Activated T-helper 2 cell treated with anti-CD3 and anti-CD28 coated beads, Interferon-gamma antibody, Interleukin-2, Interleukin-4, amounts not matched to agents 10 μg/mL and 5 μg/mL and 100 μg/mL, durations not matched to agents 14 hours and 24 hours and 36 hours (primary cell): ENCODE measurements at regions not wholly inside any gene's neighbourhood (a gene's known extent, or its start where the extent isn't known, plus 50 kb on each side); places are given as distances from the start of the nearest gene placed in this dataset.

Source experiments
- DNase-seq: peaks from one replicate; pipeline ENCODE4 v3.0.0; 2021; ENCODE audit warnings: low spot score
- H3K27ac Mint-ChIP-seq: one replicate; pipeline ENCODE4 v1.8.0; 2021; ENCODE audit warnings: mixed read lengths
- H3K27me3 Mint-ChIP-seq: one replicate; pipeline ENCODE4 v1.8.0; 2021; ENCODE audit warnings: low read depth, mixed read lengths
- H3K36me3 Mint-ChIP-seq: one replicate; pipeline ENCODE4 v1.8.0; 2021; ENCODE audit warnings: low read depth, mixed read lengths
- H3K4me1 Mint-ChIP-seq: one replicate; pipeline ENCODE4 v1.8.0; 2021; ENCODE audit warnings: low read depth, mixed read lengths
- H3K4me3 Mint-ChIP-seq: one replicate; pipeline ENCODE4 v1.8.0; 2021; ENCODE audit warnings: low read depth, mild to moderate bottlenecking, moderate library complexity, mixed read lengths
- H3K9me3 Mint-ChIP-seq: one replicate; pipeline ENCODE4 v1.8.0; 2021; ENCODE audit warnings: mixed read lengths
- intact Hi-C: fragments of 100-400 bp; cut with micrococcal nuclease; formaldehyde crosslinking; loops from one replicate; pipeline ENCODE4 v1.15.1; 2023

GRCh38 chr1:34406833-34407539, 230.3 kb downstream of the C1orf94 start:
- no peak for DNase-seq
- no peaks in the 10 kb centered on the region for H3K36me3 Mint-ChIP-seq
- H3K27me3 Mint-ChIP-seq = no peaks in the 10 kb centered on the region
- H3K9me3 Mint-ChIP-seq = no peaks in the 10 kb centered on the region
- H3K27ac Mint-ChIP-seq = no peak overlapping the region
- H3K4me1 Mint-ChIP-seq = no peaks in the 10 kb centered on the region
- intact Hi-C loops = no loop called here
- no peak overlapping the region for H3K4me3 Mint-ChIP-seq

GRCh38 chr1:34408011-34408410, 231.3 kb downstream of the C1orf94 start:
- Mint-ChIP-seq H3K27me3 (no peaks in the 10 kb centered on the region), H3K27ac (no peak overlapping the region), H3K4me3 (no peak overlapping the region), H3K36me3 (no peaks in the 10 kb centered on the region), H3K4me1 (no peaks in the 10 kb centered on the region), H3K9me3 (no peaks in the 10 kb centered on the region)
- intact Hi-C loops = no loop called here
- no peak for DNase-seq

- intact Hi-C loops = no loop called here
- DNase-seq = no peak
- Mint-ChIP-seq H3K27me3 (no peaks in the 10 kb centered on the region), H3K4me3 (no peak overlapping the region), H3K36me3 (no peaks in the 10 kb centered on the region), H3K27ac (no peak overlapping the region), H3K4me1 (no peaks in the 10 kb centered on the region), H3K9me3 (no peaks in the 10 kb centered on the region)
These were observed 233.1 kb downstream of the C1orf94 start for GRCh38 chr1:34409689-34410229.

GRCh38 chr1:34412598-34413370, 236.1 kb downstream of the C1orf94 start:
- intact Hi-C loops = no loop called here
- no peak overlapping the region for H3K27ac Mint-ChIP-seq

GRCh38 chr1:34415140-34415539, 238.4 kb downstream of the C1orf94 start:
- intact Hi-C loops = no loop called here
- no peaks in the 10 kb centered on the region for H3K27me3 Mint-ChIP-seq
- no peaks in the 10 kb centered on the region for H3K36me3 Mint-ChIP-seq
- no peaks in the 10 kb centered on the region for H3K4me1 Mint-ChIP-seq
- H3K9me3 Mint-ChIP-seq = no peaks in the 10 kb centered on the region
- no peak for DNase-seq
- no peak overlapping the region for H3K4me3 Mint-ChIP-seq
- no peak overlapping the region for H3K27ac Mint-ChIP-seq

More at GRCh38 chr1:34412598-34413370, 236.1 kb downstream of the C1orf94 start:
- no peak for DNase-seq
- H3K36me3 Mint-ChIP-seq = no peaks in the 10 kb centered on the region
- H3K4me3 Mint-ChIP-seq = no peak overlapping the region
- no peaks in the 10 kb centered on the region for H3K4me1 Mint-ChIP-seq
- no peaks in the 10 kb centered on the region for H3K27me3 Mint-ChIP-seq
- H3K9me3 Mint-ChIP-seq = no peaks in the 10 kb centered on the region

GRCh38 chr1:34418166-34418565, 241.5 kb downstream of the C1orf94 start:
- Mint-ChIP-seq H3K27me3 (no peaks in the 10 kb centered on the region), H3K4me1 (no peaks in the 10 kb centered on the region), H3K4me3 (no peak overlapping the region), H3K27ac (no peak overlapping the region), H3K36me3 (no peaks in the 10 kb centered on the region), H3K9me3 (no peaks in the 10 kb centered on the region)
- no peak for DNase-seq
- intact Hi-C loops = no loop called here

- Mint-ChIP-seq H3K4me1 (no peaks in the 10 kb centered on the region), H3K27me3 (no peaks in the 10 kb centered on the region), H3K36me3 (no peaks in the 10 kb centered on the region), H3K4me3 (no peak overlapping the region), H3K27ac (no peak overlapping the region), H3K9me3 (no peaks in the 10 kb centered on the region)
- DNase-seq = no peak
- intact Hi-C loops = no loop called here
These were observed 243.0 kb downstream of the C1orf94 start for GRCh38 chr1:34419663-34420136.

- Mint-ChIP-seq H3K27ac (no peak overlapping the region), H3K27me3 (no peaks in the 10 kb centered on the region), H3K9me3 (no peaks in the 10 kb centered on the region), H3K4me3 (no peak overlapping the region), H3K4me1 (no peaks in the 10 kb centered on the region), H3K36me3 (no peaks in the 10 kb centered on the region)
- intact Hi-C loops = no loop called here
- no peak for DNase-seq
These were observed 248.3 kb downstream of the C1orf94 start for GRCh38 chr1:34425046-34425445.

GRCh38 chr1:34425785-34426184, 249.1 kb downstream of the C1orf94 start:
- H3K27me3 Mint-ChIP-seq = no peaks in the 10 kb centered on the region
- no peaks in the 10 kb centered on the region for H3K9me3 Mint-ChIP-seq
- DNase-seq = no peak
- no peaks in the 10 kb centered on the region for H3K36me3 Mint-ChIP-seq
- H3K4me1 Mint-ChIP-seq = no peaks in the 10 kb centered on the region
- intact Hi-C loops = no loop called here
- no peak overlapping the region for H3K4me3 Mint-ChIP-seq
- no peak overlapping the region for H3K27ac Mint-ChIP-seq

- Mint-ChIP-seq H3K9me3 (no peaks in the 10 kb centered on the region), H3K4me3 (no peak overlapping the region)
These were observed 249.7 kb downstream of the C1orf94 start for GRCh38 chr1:34426325-34426896.

GRCh38 chr1:34427170-34427569, 250.5 kb downstream of the C1orf94 start:
- no peaks in the 10 kb centered on the region for H3K9me3 Mint-ChIP-seq
- H3K27me3 Mint-ChIP-seq = no peaks in the 10 kb centered on the region
- no peaks in the 10 kb centered on the region for H3K4me1 Mint-ChIP-seq
- DNase-seq = no peak
- intact Hi-C loops = no loop called here
- H3K4me3 Mint-ChIP-seq = no peak overlapping the region
- no peak overlapping the region for H3K27ac Mint-ChIP-seq
- H3K36me3 Mint-ChIP-seq = no peaks in the 10 kb centered on the region

More at GRCh38 chr1:34426325-34426896, 249.7 kb downstream of the C1orf94 start:
- intact Hi-C loops = no loop called here
- DNase-seq = no peak
- no peak overlapping the region for H3K27ac Mint-ChIP-seq
- H3K4me1 Mint-ChIP-seq = no peaks in the 10 kb centered on the region
- no peaks in the 10 kb centered on the region for H3K27me3 Mint-ChIP-seq
- H3K36me3 Mint-ChIP-seq = no peaks in the 10 kb centered on the region

GRCh38 chr1:34433099-34433498, 256.4 kb downstream of the C1orf94 start:
- H3K36me3 Mint-ChIP-seq = no peaks in the 10 kb centered on the region
- no peaks in the 10 kb centered on the region for H3K27me3 Mint-ChIP-seq
- no peak overlapping the region for H3K27ac Mint-ChIP-seq
- H3K4me3 Mint-ChIP-seq = no peak overlapping the region
- no peaks in the 10 kb centered on the region for H3K9me3 Mint-ChIP-seq
- intact Hi-C loops = no loop called here
- no peak for DNase-seq
- no peaks in the 10 kb centered on the region for H3K4me1 Mint-ChIP-seq

- Mint-ChIP-seq H3K27ac (no peak overlapping the region), H3K36me3 (no peaks in the 10 kb centered on the region), H3K9me3 (no peaks in the 10 kb centered on the region), H3K27me3 (no peaks in the 10 kb centered on the region), H3K4me3 (no peak overlapping the region), H3K4me1 (no peaks in the 10 kb centered on the region)
- intact Hi-C loops = no loop called here
- DNase-seq = no peak
These were observed 260.1 kb downstream of the C1orf94 start for GRCh38 chr1:34436836-34437235.
